Astrocyte (in vitro differentiated cells and primary cell): ENCODE measurements at regions not wholly inside any gene's neighbourhood (a gene's known extent, or its start where the extent isn't known, plus 50 kb on each side); places are given as distances from the start of the nearest gene placed in this dataset.

Experiments
- CTCF ChIP-seq: IDR thresholded peaks from 2 replicates; pipeline ENCODE4 v1.5.1; 2011; ENCODE audit warnings: low read depth, mild to moderate bottlenecking, inconsistent platforms, low read length, moderate library complexity; ENCODE audit not compliant: insufficient read depth
- EZH2 ChIP-seq: IDR thresholded peaks from 2 replicates; pipeline ENCODE4 v1.6.1; 2012; ENCODE audit warnings: mild to moderate bottlenecking, low read length, inconsistent platforms; ENCODE audit not compliant: insufficient read depth

GRCh38 chr11:80390505-80390904 is 949.7 kb upstream of the TENM4 start:
- no peak for TF ChIP-seq CTCF
- no peak for TF ChIP-seq EZH2
